VCaP (cell line): ENCODE measurements at regions not wholly inside any gene's neighbourhood (a gene's known extent, or its start where the extent isn't known, plus 50 kb on each side); places are given as distances from the start of the nearest gene placed in this dataset.
"Not testable (repeated sequence)": the region's sequence is repeated elsewhere in the genome, so short reads cannot be mapped to it uniquely, and the experiment has no call there.

ENCODE experiments used
- H3K27ac ChIP-seq: fragments of 450-650 bp; 2 replicates; pipeline ENCODE4 v1.5.1; 2017
- TF ChIP-seq, protein P1 (sequence below): fragments of 450-650 bp; conservative IDR thresholded peaks from 2 replicates; pipeline ENCODE4 v1.5.1; 2017; ENCODE audit warnings: mild to moderate bottlenecking, moderate library complexity

DNA sequence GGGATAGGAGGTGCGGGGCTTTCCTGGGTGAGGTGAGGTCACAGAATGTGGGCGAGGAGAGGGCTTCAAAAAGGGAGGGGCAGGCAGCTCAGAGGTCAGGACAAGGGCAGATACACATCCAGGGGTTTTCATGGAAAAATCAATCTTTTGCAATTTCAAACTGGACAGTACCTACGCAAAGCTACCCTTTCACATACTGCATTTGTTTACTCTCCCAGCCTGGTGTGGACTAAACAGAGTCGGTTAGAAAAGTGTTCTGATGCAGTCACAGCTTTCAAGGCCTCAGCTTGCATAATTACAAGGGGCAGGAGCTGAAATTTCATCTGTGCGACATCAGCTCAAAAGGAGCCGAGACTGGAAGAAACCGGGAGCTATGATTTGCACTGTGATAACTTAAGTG lies 309.9 kb upstream of the SOX1 start:
- not testable (repeated sequence) for H3K27ac ChIP-seq

DNA sequence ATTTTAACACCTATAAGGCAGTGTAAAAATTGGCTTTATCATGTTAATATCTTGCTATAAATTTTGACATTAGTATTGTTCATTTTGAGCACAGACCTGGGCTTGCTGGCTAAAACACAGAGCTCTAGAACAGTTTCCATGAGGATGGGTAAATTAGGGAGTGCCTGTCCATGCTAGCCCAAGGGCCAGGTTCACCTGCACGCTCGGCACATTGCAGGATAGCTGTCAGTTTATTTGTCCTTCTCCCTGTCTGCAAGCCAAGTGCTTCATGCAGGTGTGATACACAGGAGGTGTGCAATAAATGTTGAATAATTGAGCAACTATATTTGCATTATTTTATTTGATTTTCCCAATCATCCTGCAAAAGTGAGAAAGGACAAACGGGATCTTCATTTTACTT lies 309.3 kb upstream of the SOX1 start:
- H3K27ac ChIP-seq, result not testable (repeated sequence)

DNA sequence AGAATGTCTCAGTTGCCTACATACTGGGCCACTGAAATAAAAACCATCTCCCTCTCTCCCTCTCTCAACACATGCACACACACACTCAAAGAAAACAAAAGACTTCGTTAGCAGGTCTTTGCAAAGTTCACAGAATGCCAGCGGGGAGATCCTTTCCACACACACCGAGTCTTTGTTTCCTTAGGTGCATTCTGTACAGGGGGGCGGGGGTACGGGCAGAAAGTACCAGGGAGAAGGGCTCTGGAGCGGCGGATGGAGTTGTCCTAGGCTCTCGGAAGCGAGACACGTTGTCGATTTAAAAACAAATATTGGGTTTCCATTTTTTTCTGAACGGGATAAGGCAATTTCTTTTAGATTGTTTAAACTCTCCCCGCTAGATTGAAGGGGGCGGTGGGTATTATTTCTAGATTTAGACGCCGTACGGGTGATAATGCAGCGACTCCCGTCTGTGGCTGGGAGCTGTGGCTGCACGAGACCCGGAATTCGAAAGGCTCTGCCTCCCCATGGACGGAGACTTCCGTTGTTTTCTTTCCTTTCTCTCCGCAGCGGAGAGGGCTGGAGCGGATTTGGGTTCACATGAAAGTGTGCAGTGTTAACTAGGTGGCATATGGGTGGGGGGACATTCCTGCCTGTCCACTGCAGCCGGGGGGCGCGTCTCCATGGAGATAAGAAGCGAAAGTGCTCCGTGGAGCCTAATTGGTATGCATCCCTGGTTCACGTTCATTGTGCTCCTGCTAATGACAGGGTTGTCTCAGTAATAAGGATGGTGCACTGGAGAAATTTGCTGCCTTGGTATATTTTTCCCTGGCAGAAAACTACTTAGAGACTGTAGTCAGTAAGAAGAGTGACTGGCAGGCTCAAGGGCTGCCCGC lies 303.7 kb upstream of the SOX1 start:
- not testable (repeated sequence) for H3K27ac ChIP-seq

DNA sequence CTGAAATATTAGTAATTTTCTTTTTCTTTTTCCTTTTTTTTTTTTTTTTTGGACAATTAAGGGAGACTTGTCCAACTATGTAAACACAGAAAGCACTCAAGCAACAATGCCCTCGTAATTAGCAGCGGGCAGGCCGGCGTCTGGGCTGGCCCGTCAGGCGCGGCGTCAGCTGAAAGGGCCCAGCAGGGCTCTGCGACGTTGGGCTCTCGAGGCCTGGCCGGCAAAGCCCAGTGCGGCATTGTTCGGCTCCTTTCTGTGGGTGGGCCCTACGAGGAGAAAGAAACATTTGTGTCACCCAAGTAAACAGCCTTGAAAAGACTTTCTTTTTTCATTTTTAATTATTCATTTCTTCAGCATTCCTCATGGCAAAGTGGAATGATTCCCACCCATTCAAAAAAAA lies 302.4 kb upstream of the SOX1 start:
- H3K27ac ChIP-seq, result not testable (repeated sequence)

DNA sequence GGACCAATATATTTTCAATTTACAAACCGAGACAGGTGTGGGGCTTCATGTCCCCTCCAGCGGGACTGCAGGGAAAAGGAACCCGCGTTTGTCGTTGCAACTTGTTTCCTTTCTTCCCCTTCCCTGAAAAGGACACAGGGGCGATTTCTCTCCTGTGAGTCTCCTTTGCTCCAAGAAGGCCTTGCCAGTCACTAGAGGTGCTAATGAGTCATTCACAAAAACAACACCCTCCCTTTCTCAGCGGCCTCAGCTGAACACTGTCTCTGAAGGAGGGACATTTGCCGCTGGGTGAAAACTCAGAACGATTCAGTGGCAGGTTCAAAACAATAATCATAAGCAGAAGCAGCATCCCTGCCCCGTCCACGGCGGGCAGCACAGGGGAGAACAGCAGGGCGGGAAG lies 302.0 kb upstream of the SOX1 start:
- H3K27ac ChIP-seq, result not testable (repeated sequence)

DNA sequence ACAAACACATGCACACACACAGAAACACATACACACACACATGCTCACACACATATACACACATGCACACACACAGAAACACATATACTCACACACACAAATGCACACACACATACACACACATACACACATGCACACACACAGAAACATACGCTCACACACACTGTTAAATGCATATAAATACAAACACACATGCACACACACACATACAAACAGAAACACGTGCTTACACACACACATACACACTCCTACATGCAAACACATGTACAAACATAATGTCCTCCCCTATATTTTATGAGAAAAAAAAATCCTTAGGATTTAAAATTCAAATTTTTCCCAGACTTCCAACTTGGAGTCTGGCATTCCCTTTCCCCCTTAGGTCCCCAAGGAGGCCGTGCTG lies 291.2 kb upstream of the SOX1 start:
- H3K27ac ChIP-seq, result not testable (repeated sequence)

DNA sequence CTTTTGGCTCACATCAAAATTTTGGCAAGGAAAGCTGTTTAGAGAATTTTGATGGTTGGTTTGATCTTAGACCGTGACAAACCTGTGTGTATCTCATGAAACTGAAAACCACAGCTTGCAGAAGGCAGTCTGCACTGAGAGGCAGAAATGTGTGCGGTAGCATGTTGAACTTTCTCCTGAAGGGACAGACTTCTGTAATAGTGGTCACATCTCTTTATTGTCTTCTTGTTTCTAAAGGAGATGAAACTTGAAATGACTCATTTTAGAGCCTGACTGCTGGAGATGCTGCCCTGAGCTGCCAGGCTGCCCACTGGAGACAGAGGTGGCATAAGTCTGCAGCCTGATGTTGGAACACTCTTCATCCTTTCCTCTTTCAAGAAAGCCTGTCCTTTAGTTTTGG lies 289.6 kb upstream of the SOX1 start:
- not testable (repeated sequence) for H3K27ac ChIP-seq

DNA sequence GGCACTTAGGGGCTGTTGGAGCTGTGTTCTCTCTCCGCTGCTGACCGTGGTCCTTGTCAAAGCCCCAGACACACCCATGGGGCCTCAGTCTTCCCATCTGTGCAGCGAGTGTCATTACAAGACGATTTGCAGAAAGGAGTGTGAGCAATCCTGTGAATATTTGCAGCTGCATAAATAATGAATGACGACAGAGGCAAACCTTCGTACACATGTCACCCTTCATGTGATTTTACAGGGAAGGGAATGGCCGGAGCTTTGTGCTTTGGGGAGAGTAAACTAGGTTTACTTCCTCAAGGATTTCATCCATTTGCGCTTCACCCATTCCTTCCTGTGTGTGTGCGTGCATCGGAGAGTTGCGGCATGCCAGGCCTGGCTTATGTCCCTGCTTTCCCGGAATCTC lies 285.6 kb upstream of the SOX1 start:
- not testable (repeated sequence) for H3K27ac ChIP-seq

DNA sequence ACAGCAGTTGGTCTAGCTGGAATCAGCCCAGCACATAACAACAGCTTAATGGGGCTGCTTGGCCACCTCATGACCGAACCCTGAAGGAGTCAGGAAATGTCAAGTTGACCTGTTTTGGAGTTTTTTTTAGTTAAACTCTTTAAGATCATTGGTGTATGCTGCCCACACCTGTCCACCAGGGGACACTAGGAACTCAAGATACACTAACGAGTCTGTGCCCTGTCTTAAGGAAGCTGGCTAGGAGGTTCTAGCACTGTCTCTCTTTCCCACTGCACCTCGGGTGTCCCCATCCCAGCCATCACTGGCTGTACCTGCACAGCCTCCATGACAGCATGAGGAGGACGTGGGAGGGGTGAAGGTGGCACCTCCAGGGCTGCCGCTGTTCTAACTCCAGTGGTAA lies 279.6 kb upstream of the SOX1 start:
- not testable (repeated sequence) for H3K27ac ChIP-seq

DNA sequence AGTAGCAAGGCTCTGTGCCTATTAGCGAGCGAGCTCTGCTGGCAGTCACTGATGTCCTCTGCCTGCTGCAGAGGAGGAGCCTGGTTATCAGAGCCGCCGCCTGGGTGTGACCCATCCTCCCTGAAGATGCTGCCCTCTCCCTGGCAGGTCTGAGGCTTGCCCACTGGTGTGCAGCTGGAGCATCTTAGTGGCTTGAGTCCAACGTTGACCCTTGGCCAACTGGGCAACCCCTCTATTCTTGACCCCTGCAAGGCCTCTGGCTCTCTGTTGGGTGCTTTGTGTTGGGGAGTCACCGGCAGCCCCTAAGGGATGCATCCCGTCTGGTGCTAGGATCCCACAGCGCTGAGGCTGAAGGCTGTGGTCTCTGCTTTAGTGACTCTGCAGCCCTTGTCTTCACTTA lies 277.9 kb upstream of the SOX1 start:
- H3K27ac ChIP-seq, result no peak overlapping the region
- TF ChIP-seq, protein P1, sequence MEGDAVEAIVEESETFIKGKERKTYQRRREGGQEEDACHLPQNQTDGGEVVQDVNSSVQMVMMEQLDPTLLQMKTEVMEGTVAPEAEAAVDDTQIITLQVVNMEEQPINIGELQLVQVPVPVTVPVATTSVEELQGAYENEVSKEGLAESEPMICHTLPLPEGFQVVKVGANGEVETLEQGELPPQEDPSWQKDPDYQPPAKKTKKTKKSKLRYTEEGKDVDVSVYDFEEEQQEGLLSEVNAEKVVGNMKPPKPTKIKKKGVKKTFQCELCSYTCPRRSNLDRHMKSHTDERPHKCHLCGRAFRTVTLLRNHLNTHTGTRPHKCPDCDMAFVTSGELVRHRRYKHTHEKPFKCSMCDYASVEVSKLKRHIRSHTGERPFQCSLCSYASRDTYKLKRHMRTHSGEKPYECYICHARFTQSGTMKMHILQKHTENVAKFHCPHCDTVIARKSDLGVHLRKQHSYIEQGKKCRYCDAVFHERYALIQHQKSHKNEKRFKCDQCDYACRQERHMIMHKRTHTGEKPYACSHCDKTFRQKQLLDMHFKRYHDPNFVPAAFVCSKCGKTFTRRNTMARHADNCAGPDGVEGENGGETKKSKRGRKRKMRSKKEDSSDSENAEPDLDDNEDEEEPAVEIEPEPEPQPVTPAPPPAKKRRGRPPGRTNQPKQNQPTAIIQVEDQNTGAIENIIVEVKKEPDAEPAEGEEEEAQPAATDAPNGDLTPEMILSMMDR, result no peak

DNA sequence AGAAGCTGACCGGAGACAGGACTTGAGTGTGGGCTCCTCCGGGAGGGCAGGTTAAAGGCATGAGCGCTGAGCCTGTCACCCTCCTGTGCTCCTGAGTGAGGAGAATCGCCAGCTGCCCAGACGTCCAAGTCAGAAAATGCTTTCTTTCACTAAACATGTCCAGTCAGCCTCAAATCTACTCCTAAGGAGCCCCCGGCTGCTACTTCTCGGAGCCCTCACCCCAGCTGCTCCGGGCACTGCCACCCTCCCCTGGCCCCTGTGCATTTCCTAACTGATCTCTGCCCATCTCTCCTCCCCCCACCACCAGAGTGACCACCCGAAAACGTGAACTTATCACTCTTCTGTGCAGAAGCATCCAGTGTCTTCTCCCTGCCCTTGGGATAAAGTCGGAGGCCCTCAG lies 277.5 kb upstream of the SOX1 start:
- H3K27ac ChIP-seq, result no peak overlapping the region
- TF ChIP-seq, protein P1, result no peak

DNA sequence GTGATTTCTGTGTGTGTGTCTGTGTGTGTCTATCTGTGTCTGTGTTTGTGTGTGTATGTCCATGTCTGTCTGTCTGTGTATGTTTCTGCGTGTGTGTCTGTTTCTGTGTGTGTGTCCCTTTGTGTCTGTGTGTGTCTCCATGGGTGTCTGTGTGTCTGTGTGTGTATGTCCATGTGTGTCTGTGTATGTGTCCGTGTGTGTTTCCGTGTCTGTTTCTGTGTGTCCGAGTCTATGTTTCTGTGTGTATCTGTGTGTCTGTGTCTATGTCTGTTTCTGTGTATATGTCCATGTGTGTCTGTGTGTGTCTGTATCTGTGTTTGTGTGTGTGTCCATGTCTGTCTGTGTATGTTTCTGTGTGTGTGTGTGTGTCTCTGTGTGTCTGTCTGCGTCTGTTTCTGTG lies 276.3 kb upstream of the SOX1 start:
- no peak overlapping the region for H3K27ac ChIP-seq
- TF ChIP-seq, protein P1, result no peak

DNA sequence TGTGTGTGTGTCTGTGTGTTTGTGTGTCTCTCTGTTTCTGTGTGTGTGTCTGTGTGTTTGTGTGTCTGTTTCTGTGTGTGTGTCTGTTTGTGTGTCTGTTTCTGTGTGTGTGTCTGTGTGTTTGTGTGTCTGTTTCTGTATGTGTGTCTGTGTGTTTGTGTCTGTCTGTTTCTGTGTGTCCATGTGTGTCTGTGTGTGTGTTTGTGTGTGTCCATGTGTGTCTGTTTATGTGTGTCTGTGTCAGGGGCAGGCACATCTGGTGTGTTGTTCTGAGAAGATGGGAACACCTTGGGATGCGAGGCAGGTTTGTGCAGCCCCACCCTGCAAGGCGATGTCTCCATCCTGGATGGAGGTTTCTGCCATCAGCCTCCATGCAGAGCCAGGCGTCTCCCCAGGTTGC lies 275.8 kb upstream of the SOX1 start:
- no peak overlapping the region for H3K27ac ChIP-seq
- TF ChIP-seq, protein P1, result no peak
